PC-3 (cell line): ENCODE measurements at regions not wholly inside any gene's neighbourhood (a gene's known extent, or its start where the extent isn't known, plus 50 kb on each side); places are given as distances from the start of the nearest gene placed in this dataset.

ENCODE experiments used
- ATAC-seq: fragments of 200-7000 bp; cut with Tn5 transposase; 2 replicates; pipeline ENCODE4 v1.9.1; 2020; ENCODE audit warnings: mild to moderate bottlenecking, moderate library complexity
- BruUV-seq: library from RNA; stranded (reverse); fragments of 400-500 nt; replicated peaks from 2 replicates; lab custom pipeline; 2021; lab: Mats Ljungman, UMichigan
- CTCF ChIA-PET: fragments of 300-600 bp; sonication (Branson Sonifier 250); formaldehyde crosslinking; loops from one replicate; lab custom pipeline; 2022; ENCODE audit warnings: antibody characterized with exemption; lab: Charles Lee
- POLR2A ChIA-PET: fragments of 300-600 bp; sonication (Branson Sonifier 250); formaldehyde crosslinking; loops from one replicate; lab custom pipeline; 2022; ENCODE audit warnings: antibody characterized with exemption; ENCODE audit not compliant: unreplicated experiment; lab: Charles Lee
- DNase-seq: peaks from one replicate; pipeline ENCODE4 v3.0.0-alpha.2; 2015
- H2AFZ ChIP-seq: fragments of 300-600 bp; sonication (generic); 2 replicates; pipeline ENCODE4 v1.6.0; 2016; ENCODE audit warnings: antibody characterized with exemption, low read length
- H3F3A ChIP-seq: fragments of 300-600 bp; sonication (generic); one replicate; pipeline ENCODE4 v1.6.0; 2017; ENCODE audit warnings: antibody characterized with exemption, low read length, control low read depth, mild to moderate bottlenecking; ENCODE audit not compliant: unreplicated experiment
- H3K27ac ChIP-seq: fragments of 300-600 bp; sonication (generic); 2 replicates; pipeline ENCODE4 v1.5.1; 2016; ENCODE audit warnings: mild to moderate bottlenecking, low read length
- H3K27me3 ChIP-seq: fragments of 300-600 bp; sonication (generic); 2 replicates; pipeline ENCODE4 v1.6.1; 2016; ENCODE audit warnings: low read length, mixed read lengths
- H3K36me3 ChIP-seq: fragments of 300-600 bp; sonication (generic); 2 replicates; pipeline ENCODE4 v1.6.1; 2016; ENCODE audit warnings: low read depth, mixed run types, low read length, mixed read lengths
- H3K4me1 ChIP-seq: fragments of 300-600 bp; sonication (generic); 2 replicates; pipeline ENCODE4 v1.5.1; 2016; ENCODE audit warnings: low read length; ENCODE audit not compliant: insufficient read depth
- H3K4me2 ChIP-seq: fragments of 300-600 bp; sonication (generic); 2 replicates; pipeline ENCODE4 v1.6.0; 2016; ENCODE audit warnings: low read length
- H3K4me3 ChIP-seq: fragments of 300-600 bp; sonication (generic); 2 replicates; pipeline ENCODE4 v1.5.1; 2016; ENCODE audit warnings: mild to moderate bottlenecking, low read length, mixed read lengths
- H3K79me2 ChIP-seq: fragments of 300-600 bp; sonication (generic); 2 replicates; pipeline ENCODE4 v1.6.1; 2017; ENCODE audit warnings: low read length, mixed read lengths
- H3K9ac ChIP-seq: fragments of 300-600 bp; sonication (generic); 2 replicates; pipeline ENCODE4 v1.6.0; 2016; ENCODE audit warnings: mild to moderate bottlenecking, low read length
- H3K9me2 ChIP-seq: fragments of 300-600 bp; sonication (generic); replicated peaks from 2 replicates; pipeline ENCODE4 v1.6.1; 2016; ENCODE audit warnings: mixed run types, low read length, mixed read lengths
- H3K9me3 ChIP-seq: fragments of 300-600 bp; sonication (generic); 2 replicates; pipeline ENCODE4 v1.6.1; 2016; ENCODE audit warnings: low read length, mixed read lengths
- H4K20me1 ChIP-seq: fragments of 300-600 bp; sonication (generic); 2 replicates; pipeline ENCODE4 v1.6.1; 2016; ENCODE audit warnings: low read length, mixed read lengths
- CTCF ChIP-seq: fragments of 300-600 bp; sonication (generic); conservative IDR thresholded peaks from 2 replicates; pipeline ENCODE4 v1.5.1; 2017; ENCODE audit warnings: antibody characterized with exemption, low read depth, mild to moderate bottlenecking, low read length
- EZH2 ChIP-seq: fragments of 300-600 bp; sonication (generic); IDR thresholded peaks from one replicate; pipeline ENCODE4 v1.6.1; 2017; ENCODE audit warnings: antibody characterized with exemption, mild to moderate bottlenecking, low read length; ENCODE audit not compliant: unreplicated experiment
- EZH2phosphoT487 ChIP-seq: fragments of 300-600 bp; sonication (generic); IDR thresholded peaks from 2 replicates; pipeline ENCODE4 v1.6.1; 2018; ENCODE audit warnings: mild to moderate bottlenecking, antibody characterized with exemption, low read length, borderline replicate concordance
- intact Hi-C: fragments of 100-400 bp; cut with micrococcal nuclease; formaldehyde crosslinking; loops from 2 replicates; pipeline ENCODE4 v1.9.0; 2023

- no peaks in the 10 kb centered on the region for H3K27me3 ChIP-seq
- H3K9me2 ChIP-seq: no peaks in the 10 kb centered on the region
- peak; percentile 36 for DNase-seq
- intact Hi-C loops: no loop called here
- H3K36me3 ChIP-seq: no peaks in the 10 kb centered on the region
- TF ChIP-seq CTCF (no peak), EZH2phosphoT487 (no peak), EZH2 (no peak)
- H3K27ac ChIP-seq: no peak overlapping the region
- H3K4me1 ChIP-seq: peaks cover 14% of the 10 kb centered on the region
- H3K9me3 ChIP-seq: no peaks in the 10 kb centered on the region
- H3K9ac ChIP-seq: no peak overlapping the region
- no peaks in the 10 kb centered on the region for H3F3A ChIP-seq
- no peak overlapping the region for H2AFZ ChIP-seq
- BruUV-seq: no TSS peak
- ChIA-PET POLR2A (no interaction called here), CTCF (no interaction called here)
- H3K4me3 ChIP-seq: no peak overlapping the region
- peak; percentile 35 for ATAC-seq
- H3K79me2 ChIP-seq: no peaks in the 10 kb centered on the region
- H3K4me2 ChIP-seq: no peak overlapping the region; the same call in 1 of the 2 replicates
- H4K20me1 ChIP-seq: no peaks in the 10 kb centered on the region
Measured at GRCh38 chr11:27218421-27219038, 144.5 kb downstream of the CCDC34 start.

- no peaks in the 10 kb centered on the region for H3K36me3 ChIP-seq
- H3K27me3 ChIP-seq: no peaks in the 10 kb centered on the region
- no peaks in the 10 kb centered on the region for H3K9me3 ChIP-seq
- DNase-seq (no peak), ATAC-seq (no peak)
- POLR2A ChIA-PET: no interaction called here
- CTCF ChIA-PET: no interaction called here
- no peaks in the 10 kb centered on the region for H3K79me2 ChIP-seq
- no peak overlapping the region for H3K4me3 ChIP-seq
- H3K9ac ChIP-seq: no peak overlapping the region
- H3K4me2 ChIP-seq: no peak overlapping the region
- H3K27ac ChIP-seq: no peak overlapping the region
- no peaks in the 10 kb centered on the region for H3K9me2 ChIP-seq
- no peaks in the 10 kb centered on the region for H3F3A ChIP-seq
- no TSS peak for BruUV-seq
- no peaks in the 10 kb centered on the region for H4K20me1 ChIP-seq
- no peak overlapping the region for H2AFZ ChIP-seq
- intact Hi-C loops: no loop called here
- peaks cover 18% of the 10 kb centered on the region for H3K4me1 ChIP-seq
- no peak for TF ChIP-seq EZH2phosphoT487
- no peak for TF ChIP-seq EZH2
- no peak for TF ChIP-seq CTCF
Measured at GRCh38 chr11:27217948-27218420, 145.0 kb downstream of the CCDC34 start.

- no peak for DNase-seq
- Histone ChIP-seq H3K4me1 (peaks cover 23% of the 10 kb centered on the region), H3K4me2 (no peak overlapping the region), H3K4me3 (no peak overlapping the region), H4K20me1 (no peaks in the 10 kb centered on the region), H3K36me3 (no peaks in the 10 kb centered on the region), H3K9me3 (no peaks in the 10 kb centered on the region), H3K27ac (no peak overlapping the region), H3F3A (no peaks in the 10 kb centered on the region), H2AFZ (no peak overlapping the region), H3K9me2 (no peaks in the 10 kb centered on the region), H3K27me3 (no peaks in the 10 kb centered on the region), H3K9ac (no peak overlapping the region), H3K79me2 (no peaks in the 10 kb centered on the region)
- CTCF ChIA-PET: no interaction called here
- intact Hi-C loops: no loop called here
- BruUV-seq: no TSS peak
- TF ChIP-seq EZH2 (no peak), EZH2phosphoT487 (no peak), CTCF (no peak)
- ATAC-seq: no peak
- POLR2A ChIA-PET: no interaction called here
Measured at GRCh38 chr11:27217496-27217895, 145.5 kb downstream of the CCDC34 start.
